NB4 (cell line): ENCODE measurements at regions not wholly inside any gene's neighbourhood (a gene's known extent, or its start where the extent isn't known, plus 50 kb on each side); places are given as distances from the start of the nearest gene placed in this dataset.

Experiments used
- POLR2A ChIP-seq: IDR thresholded peaks from 2 replicates; pipeline ENCODE4 v1.6.1; 2011; ENCODE audit warnings: mild to moderate bottlenecking; ENCODE audit not compliant: insufficient read length; ENCODE audit errors: extremely low read depth
- TF ChIP-seq, protein P1 (sequence below): IDR thresholded peaks from one replicate; pipeline ENCODE4 v1.5.1; 2012; ENCODE audit warnings: low read depth, low read length

- no peak for TF ChIP-seq POLR2A
- TF ChIP-seq, protein P1, sequence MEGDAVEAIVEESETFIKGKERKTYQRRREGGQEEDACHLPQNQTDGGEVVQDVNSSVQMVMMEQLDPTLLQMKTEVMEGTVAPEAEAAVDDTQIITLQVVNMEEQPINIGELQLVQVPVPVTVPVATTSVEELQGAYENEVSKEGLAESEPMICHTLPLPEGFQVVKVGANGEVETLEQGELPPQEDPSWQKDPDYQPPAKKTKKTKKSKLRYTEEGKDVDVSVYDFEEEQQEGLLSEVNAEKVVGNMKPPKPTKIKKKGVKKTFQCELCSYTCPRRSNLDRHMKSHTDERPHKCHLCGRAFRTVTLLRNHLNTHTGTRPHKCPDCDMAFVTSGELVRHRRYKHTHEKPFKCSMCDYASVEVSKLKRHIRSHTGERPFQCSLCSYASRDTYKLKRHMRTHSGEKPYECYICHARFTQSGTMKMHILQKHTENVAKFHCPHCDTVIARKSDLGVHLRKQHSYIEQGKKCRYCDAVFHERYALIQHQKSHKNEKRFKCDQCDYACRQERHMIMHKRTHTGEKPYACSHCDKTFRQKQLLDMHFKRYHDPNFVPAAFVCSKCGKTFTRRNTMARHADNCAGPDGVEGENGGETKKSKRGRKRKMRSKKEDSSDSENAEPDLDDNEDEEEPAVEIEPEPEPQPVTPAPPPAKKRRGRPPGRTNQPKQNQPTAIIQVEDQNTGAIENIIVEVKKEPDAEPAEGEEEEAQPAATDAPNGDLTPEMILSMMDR = no peak
Observed at GRCh38 chr4:62243895-62244294, 1043.8 kb downstream of the ADGRL3 start.
